HepG2 (cell line): ENCODE measurements at regions not wholly inside any gene's neighbourhood (a gene's known extent, or its start where the extent isn't known, plus 50 kb on each side); places are given as distances from the start of the nearest gene placed in this dataset.

Experiments
- ATAC-seq: fragments of 200-7000 bp; cut with Tn5 transposase; 3 replicates; pipeline ENCODE4 v1.9.1; 2020; ENCODE audit warnings: mild to moderate bottlenecking, moderate library complexity
- BruUV-seq: library from RNA; stranded (reverse); fragments of 400-500 nt; replicated peaks from 2 replicates; lab custom pipeline; 2021; lab: Mats Ljungman, UMichigan
- CTCF ChIA-PET: fragments of 300-600 bp; formaldehyde crosslinking; extraction: SDS; loops from one replicate; lab custom pipeline; 2021; ENCODE audit warnings: low total read pairs, inconsistent platforms, low intra/inter-chr PET ratio; lab: Yijun Ruan, JAX
- POLR2A ChIA-PET: fragments of 350-600 bp; sonication (Branson Sonifier 250); formaldehyde crosslinking; loops from one replicate; lab custom pipeline; 2020; ENCODE audit warnings: antibody characterized with exemption, inconsistent platforms; lab: Yijun Ruan, JAX
- DNase-seq: peaks from one replicate; pipeline ENCODE4 v3.0.0-alpha.2; 2015; ENCODE audit warnings: low spot score
- FAIRE-seq: peaks from 3 replicates; lab custom pipeline; 2011; peaks lifted over from hg19 to GRCh38; lab: Jason Lieb, UNC
- H2AFZ ChIP-seq: one replicate; pipeline ENCODE4 v1.6.1; 2011; ENCODE audit warnings: low read length, inconsistent platforms
- H3K27ac ChIP-seq: fragments of 300-600 bp; 3 replicates; pipeline ENCODE4 v1.8.0; 2011; ENCODE audit warnings: mixed run types, mild to moderate bottlenecking, mixed read lengths, low read length, inconsistent platforms; ENCODE audit not compliant: insufficient read depth; ENCODE audit errors: extremely low read length
- H3K27me3 ChIP-seq, 2 experiments: fragments of 200-600 bp in 1 of 2; 2 replicates in 1 of 2; 3 replicates in 1 of 2; pipeline versions ENCODE4 v1.6.0 to v1.8.0; 2011; ENCODE audit warnings: low read length in 2 of 2, mild to moderate bottlenecking in 2 of 2, moderate library complexity in 2 of 2, inconsistent platforms in 1 of 2; ENCODE audit not compliant: insufficient read depth in 2 of 2, control insufficient read depth in 1 of 2
- H3K36me3 ChIP-seq, 2 experiments: fragments of 200-600 bp in 1 of 2; replicated peaks in 1 of 2; 2 replicates in 1 of 2; 3 replicates in 1 of 2; pipeline versions ENCODE4 v1.5.1 to v1.8.0; 2011; ENCODE audit warnings: low read length in 2 of 2, inconsistent platforms in 1 of 2; ENCODE audit not compliant: insufficient read depth in 2 of 2, control insufficient read depth in 1 of 2
- H3K4me1 ChIP-seq: 2 replicates; pipeline ENCODE4 v1.5.1; 2012; ENCODE audit warnings: low read length, inconsistent platforms; ENCODE audit not compliant: insufficient read depth
- H3K4me2 ChIP-seq: 2 replicates; pipeline ENCODE4 v1.6.0; 2011; ENCODE audit warnings: low read depth, low read length, inconsistent platforms
- H3K4me3 ChIP-seq, 3 experiments: fragments of 200-600 bp in 1 of 3; sonication (generic), shearing (Covaris generic) in 1 of 3; replicated peaks in 1 of 3; 2 replicates each; pipeline ENCODE4 v1.5.1; 2011 to 2016; ENCODE audit warnings: low read length in 3 of 3, inconsistent platforms in 2 of 3, low read depth in 2 of 3, mild to moderate bottlenecking in 2 of 3, control low read depth in 1 of 3, mixed read lengths in 1 of 3; ENCODE audit not compliant: insufficient read depth in 1 of 3
- H3K79me2 ChIP-seq: one replicate; pipeline ENCODE4 v1.6.1; 2011; ENCODE audit warnings: low read length, inconsistent platforms; ENCODE audit not compliant: insufficient read depth
- H3K9ac ChIP-seq: 2 replicates; pipeline ENCODE4 v1.6.0; 2011; ENCODE audit warnings: mild to moderate bottlenecking, low read depth, low read length, inconsistent platforms; ENCODE audit not compliant: insufficient read depth
- H3K9me3 ChIP-seq: 2 replicates; pipeline ENCODE4 v1.5.1; 2012; ENCODE audit warnings: mild to moderate bottlenecking, low read length
- H4K20me1 ChIP-seq: 2 replicates; pipeline ENCODE4 v1.6.0; 2011; ENCODE audit warnings: inconsistent platforms, mild to moderate bottlenecking, low read length, moderate library complexity; ENCODE audit not compliant: insufficient read depth
- ERF ChIP-seq: IDR thresholded peaks from 2 replicates; pipeline ENCODE4 v1.6.1; 2018; ENCODE audit warnings: missing biosample characterization, missing genetic modification reagents
- KLF9 ChIP-seq: IDR thresholded peaks from 2 replicates; pipeline ENCODE4 v1.6.1; 2016; ENCODE audit warnings: low read depth
- MED8 ChIP-seq: sonication (generic); formaldehyde crosslinking; IDR thresholded peaks from 2 replicates; pipeline ENCODE4 v1.8.1; 2023; ENCODE audit warnings: mild to moderate bottlenecking, missing genetic modification reagents; ENCODE audit not compliant: insufficient replicate concordance
- U2AF1 ChIP-seq: fragments of 200-400 bp; formaldehyde crosslinking; optimal IDR thresholded peaks from 2 replicates; pipeline ENCODE3; 2017; ENCODE audit warnings: mild to moderate bottlenecking, low read depth, low read length
- ZBTB7A ChIP-seq: sonication (generic); formaldehyde crosslinking; IDR thresholded peaks from 2 replicates; pipeline ENCODE4 v1.8.0; 2022; ENCODE audit warnings: mild to moderate bottlenecking, missing genetic modification reagents
- ZFP36L2 ChIP-seq: sonication (generic); formaldehyde crosslinking; IDR thresholded peaks from 2 replicates; pipeline ENCODE4 v1.4.0; 2020; ENCODE audit warnings: missing genetic modification reagents
- ZFYVE20 ChIP-seq: sonication (generic); formaldehyde crosslinking; IDR thresholded peaks from 2 replicates; pipeline ENCODE4 v1.8.0; 2023; ENCODE audit warnings: low read depth, mild to moderate bottlenecking, moderate library complexity, missing genetic modification reagents, borderline replicate concordance
- ZKSCAN1 ChIP-seq: fragments of 150-350 bp; IDR thresholded peaks from 2 replicates; pipeline ENCODE4 v1.6.1; 2014; ENCODE audit warnings: low read length
- ZNF562 ChIP-seq: sonication (generic); formaldehyde crosslinking; IDR thresholded peaks from 2 replicates; pipeline ENCODE4 v1.8.0; 2022; ENCODE audit warnings: missing genetic modification reagents, borderline replicate concordance
- ZNF629 ChIP-seq: sonication (generic); formaldehyde crosslinking; conservative IDR thresholded peaks from 2 replicates; pipeline ENCODE4 v1.5.0; 2020; ENCODE audit warnings: missing genetic modification reagents
- ZNF768 ChIP-seq: sonication (generic); formaldehyde crosslinking; IDR thresholded peaks from 2 replicates; pipeline ENCODE4 v1.4.0; 2020; ENCODE audit warnings: missing genetic modification reagents
- WGBS: methylation state at CpG from one replicate; pipeline ENCODE4 v1.1.6; 2017; ENCODE audit warnings: low lambda C conversion rate; 5-methylcytosine and 5-hydroxymethylcytosine counted together
- in situ Hi-C: cut with HindIII; loops from 2 replicates; pipeline ENCODE4 v1.10.0; 2017; ENCODE audit warnings: low pct_unique_long_range_greater_than_20kb; ENCODE audit not compliant: extremely low pct_ligation_motif_present
- intact Hi-C: fragments of 100-400 bp; cut with micrococcal nuclease; formaldehyde crosslinking; loops from one replicate; pipeline ENCODE4 v1.10.0; 2022; ENCODE audit not compliant: unreplicated experiment
- TF ChIP-seq, protein P1 (sequence below): sonication (generic); formaldehyde crosslinking; IDR thresholded peaks from 2 replicates; pipeline ENCODE4 v1.8.0; 2022; ENCODE audit warnings: mild to moderate bottlenecking, missing genetic modification reagents, moderate library complexity
- TF ChIP-seq, protein P2 (sequence below): sonication (generic); formaldehyde crosslinking; IDR thresholded peaks from 2 replicates; pipeline ENCODE4 v1.4.0; 2020; ENCODE audit warnings: mild to moderate bottlenecking, missing genetic modification reagents
- TF ChIP-seq, protein P3 (sequence below): sonication (generic); formaldehyde crosslinking; IDR thresholded peaks from 2 replicates; pipeline ENCODE4 v1.5.1; 2020; ENCODE audit warnings: missing genetic modification reagents, mild to moderate bottlenecking, borderline replicate concordance

DNA sequence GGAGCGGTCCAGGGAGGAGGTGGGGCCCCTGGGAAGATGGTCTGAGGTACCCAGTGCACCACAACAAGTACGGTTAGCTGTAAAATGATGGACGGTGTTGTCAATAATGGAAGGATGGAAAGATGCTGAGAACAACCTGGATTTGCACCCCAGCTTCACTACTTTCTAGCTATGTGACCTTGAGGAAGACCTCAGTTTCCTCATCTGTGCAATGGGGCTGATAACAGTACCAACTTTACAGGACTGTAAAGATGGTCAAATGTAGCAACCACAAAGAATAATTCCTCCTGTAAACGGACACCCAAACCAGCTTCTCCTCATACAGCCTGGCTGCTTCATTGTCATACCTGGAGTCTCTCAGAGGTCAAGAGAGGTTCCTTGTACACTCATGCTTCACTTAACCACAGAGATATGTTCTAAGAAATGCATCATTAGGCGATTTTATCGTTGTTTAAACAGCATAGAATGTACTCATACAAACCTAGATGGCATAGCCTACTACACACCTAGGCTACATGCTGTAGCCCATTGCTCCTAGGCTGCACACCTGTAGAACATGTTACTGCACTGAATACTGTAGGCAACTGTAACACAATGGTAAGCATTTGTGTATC is 65.5 kb upstream of the LMO2 start:
- H3K4me3 ChIP-seq = no peak overlapping the region
- CTCF ChIA-PET = no interaction called here
- H3K79me2 ChIP-seq = no peaks in the 10 kb centered on the region
- intact Hi-C loops = no loop called here
- peaks cover 1 to 20% of the 10 kb centered on the region in 2 experiments; a peak in 3 of 5 replicates for H3K27me3 ChIP-seq
- in situ Hi-C loops = no loop called here
- no peak overlapping the region for H3K27ac ChIP-seq
- H3K9ac ChIP-seq = no peak overlapping the region
- no peak for FAIRE-seq
- H2AFZ ChIP-seq = no peak overlapping the region
- H3K36me3 ChIP-seq = no peaks in the 10 kb centered on the region
- no TSS peak for BruUV-seq
- POLR2A ChIA-PET = no interaction called here
- TF ChIP-seq ZNF629 = 0 out of 2 replicates have a peak, but pooled peaks have one; percentile 20
- no peak for TF ChIP-seq ZKSCAN1
- no peaks in the 10 kb centered on the region for H3K9me3 ChIP-seq
- H4K20me1 ChIP-seq = no peaks in the 10 kb centered on the region
- H3K4me1 ChIP-seq = no peaks in the 10 kb centered on the region
- 12% methylated on average over 6 of the region's 6 CpGs for WGBS
- ATAC-seq = no peak
- no peak for DNase-seq
- no peak overlapping the region for H3K4me2 ChIP-seq

DNA sequence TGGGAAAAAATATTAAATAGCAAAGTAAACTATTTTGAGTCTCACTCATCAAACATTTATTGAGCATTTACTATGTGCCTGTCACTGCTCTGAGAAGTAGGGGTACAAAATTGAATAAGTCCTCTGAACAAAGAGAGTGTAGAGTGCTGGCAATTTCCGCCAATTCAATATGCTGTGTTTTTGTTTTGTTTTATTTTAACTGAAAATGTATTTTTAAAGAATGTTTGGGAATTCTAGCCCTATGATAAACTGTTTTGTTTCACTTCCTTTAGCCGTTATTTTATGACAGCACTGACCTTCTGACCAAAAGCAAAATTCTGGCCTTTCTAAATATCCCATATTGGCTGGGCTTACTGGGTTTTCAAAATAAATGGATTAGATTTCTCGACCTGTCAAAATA is 64.7 kb upstream of the LMO2 start:
- Histone ChIP-seq H3K4me1 (no peaks in the 10 kb centered on the region), H4K20me1 (no peaks in the 10 kb centered on the region), H3K4me2 (no peak overlapping the region), H2AFZ (no peak overlapping the region), H3K9ac (no peak overlapping the region), H3K9me3 (no peaks in the 10 kb centered on the region), H3K79me2 (no peaks in the 10 kb centered on the region), H3K27ac (no peak overlapping the region), H3K36me3 (no peaks in the 10 kb centered on the region), H3K27me3 (peaks cover 1 to 20% of the 10 kb centered on the region in 2 experiments; a peak in 4 of 5 replicates), H3K4me3 (no peak overlapping the region)
- BruUV-seq = no TSS peak
- intact Hi-C loops = no loop called here
- DNase-seq (no peak), FAIRE-seq (no peak), ATAC-seq (no peak)
- WGBS = 2% methylated on average over 3 of the region's 3 CpGs
- ChIA-PET POLR2A (no interaction called here), CTCF (no interaction called here)
- in situ Hi-C loops = no loop called here
- TF ChIP-seq ZNF562 = no peak
- no peak for TF ChIP-seq ZBTB7A (CRISPR knock-in tag)
- no peak for TF ChIP-seq ERF (CRISPR knock-in tag)
- TF ChIP-seq, protein P1, sequence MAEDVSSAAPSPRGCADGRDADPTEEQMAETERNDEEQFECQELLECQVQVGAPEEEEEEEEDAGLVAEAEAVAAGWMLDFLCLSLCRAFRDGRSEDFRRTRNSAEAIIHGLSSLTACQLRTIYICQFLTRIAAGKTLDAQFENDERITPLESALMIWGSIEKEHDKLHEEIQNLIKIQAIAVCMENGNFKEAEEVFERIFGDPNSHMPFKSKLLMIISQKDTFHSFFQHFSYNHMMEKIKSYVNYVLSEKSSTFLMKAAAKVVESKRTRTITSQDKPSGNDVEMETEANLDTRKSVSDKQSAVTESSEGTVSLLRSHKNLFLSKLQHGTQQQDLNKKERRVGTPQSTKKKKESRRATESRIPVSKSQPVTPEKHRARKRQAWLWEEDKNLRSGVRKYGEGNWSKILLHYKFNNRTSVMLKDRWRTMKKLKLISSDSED = no peak
- no peak for TF ChIP-seq ZNF768 (CRISPR knock-in tag)
- TF ChIP-seq, protein P2, sequence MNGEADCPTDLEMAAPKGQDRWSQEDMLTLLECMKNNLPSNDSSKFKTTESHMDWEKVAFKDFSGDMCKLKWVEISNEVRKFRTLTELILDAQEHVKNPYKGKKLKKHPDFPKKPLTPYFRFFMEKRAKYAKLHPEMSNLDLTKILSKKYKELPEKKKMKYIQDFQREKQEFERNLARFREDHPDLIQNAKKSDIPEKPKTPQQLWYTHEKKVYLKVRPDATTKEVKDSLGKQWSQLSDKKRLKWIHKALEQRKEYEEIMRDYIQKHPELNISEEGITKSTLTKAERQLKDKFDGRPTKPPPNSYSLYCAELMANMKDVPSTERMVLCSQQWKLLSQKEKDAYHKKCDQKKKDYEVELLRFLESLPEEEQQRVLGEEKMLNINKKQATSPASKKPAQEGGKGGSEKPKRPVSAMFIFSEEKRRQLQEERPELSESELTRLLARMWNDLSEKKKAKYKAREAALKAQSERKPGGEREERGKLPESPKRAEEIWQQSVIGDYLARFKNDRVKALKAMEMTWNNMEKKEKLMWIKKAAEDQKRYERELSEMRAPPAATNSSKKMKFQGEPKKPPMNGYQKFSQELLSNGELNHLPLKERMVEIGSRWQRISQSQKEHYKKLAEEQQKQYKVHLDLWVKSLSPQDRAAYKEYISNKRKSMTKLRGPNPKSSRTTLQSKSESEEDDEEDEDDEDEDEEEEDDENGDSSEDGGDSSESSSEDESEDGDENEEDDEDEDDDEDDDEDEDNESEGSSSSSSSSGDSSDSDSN = no peak
- TF ChIP-seq U2AF1 = no peak
- no peak for TF ChIP-seq MED8
- TF ChIP-seq, protein P3, sequence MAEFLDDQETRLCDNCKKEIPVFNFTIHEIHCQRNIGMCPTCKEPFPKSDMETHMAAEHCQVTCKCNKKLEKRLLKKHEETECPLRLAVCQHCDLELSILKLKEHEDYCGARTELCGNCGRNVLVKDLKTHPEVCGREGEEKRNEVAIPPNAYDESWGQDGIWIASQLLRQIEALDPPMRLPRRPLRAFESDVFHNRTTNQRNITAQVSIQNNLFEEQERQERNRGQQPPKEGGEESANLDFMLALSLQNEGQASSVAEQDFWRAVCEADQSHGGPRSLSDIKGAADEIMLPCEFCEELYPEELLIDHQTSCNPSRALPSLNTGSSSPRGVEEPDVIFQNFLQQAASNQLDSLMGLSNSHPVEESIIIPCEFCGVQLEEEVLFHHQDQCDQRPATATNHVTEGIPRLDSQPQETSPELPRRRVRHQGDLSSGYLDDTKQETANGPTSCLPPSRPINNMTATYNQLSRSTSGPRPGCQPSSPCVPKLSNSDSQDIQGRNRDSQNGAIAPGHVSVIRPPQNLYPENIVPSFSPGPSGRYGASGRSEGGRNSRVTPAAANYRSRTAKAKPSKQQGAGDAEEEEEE = no peak
- TF ChIP-seq ZFYVE20 = no peak
- TF ChIP-seq ZFP36L2 (CRISPR knock-in tag) = no peak
- no peak for TF ChIP-seq KLF9
